AG04449 (cell line): ENCODE measurements at regions not wholly inside any gene's neighbourhood (a gene's known extent, or its start where the extent isn't known, plus 50 kb on each side); places are given as distances from the start of the nearest gene placed in this dataset.

ENCODE experiments used
- CTCF ChIA-PET: fragments of 350-600 bp; formaldehyde crosslinking; extraction: SDS; loops from one replicate; lab custom pipeline; 2021; ENCODE audit warnings: antibody characterized with exemption; lab: Yijun Ruan, JAX
- POLR2A ChIA-PET: fragments of 400-600, 350-600 bp; formaldehyde crosslinking; extraction: SDS; loops from one replicate; lab custom pipeline; 2020; ENCODE audit warnings: antibody characterized with exemption, inconsistent platforms; lab: Yijun Ruan, JAX
- DNase-seq: peaks from one replicate; pipeline ENCODE4 v3.0.0-alpha.2; 2010; ENCODE audit warnings: low read depth, low spot score
- H3K4me3 ChIP-seq: 2 replicates; pipeline ENCODE4 v1.5.1; 2011; ENCODE audit warnings: low read depth, mild to moderate bottlenecking, control low read depth, low read length
- CTCF ChIP-seq: IDR thresholded peaks from one replicate; pipeline ENCODE4 v1.5.1; 2011; ENCODE audit warnings: mild to moderate bottlenecking, moderate library complexity, low read length, control low read depth, inconsistent platforms; ENCODE audit not compliant: insufficient read depth; ENCODE audit errors: missing control alignments

- TF ChIP-seq CTCF: no peak
- CTCF ChIA-PET: no interaction called here
- DNase-seq: no peak
- POLR2A ChIA-PET: no interaction called here
- no peak overlapping the region for H3K4me3 ChIP-seq
These were observed 435.6 kb upstream of the ONECUT1 start for GRCh38 chr15:53225781-53226180.

- no peak for DNase-seq
- CTCF ChIA-PET: no interaction called here
These were observed 434.2 kb upstream of the ONECUT1 start for GRCh38 chr15:53224371-53224770.

GRCh38 chr15:53223815-53224214, 433.7 kb upstream of the ONECUT1 start:
- ChIA-PET POLR2A (no interaction called here), CTCF (no interaction called here)
- H3K4me3 ChIP-seq: no peak overlapping the region
- no peak for DNase-seq
- TF ChIP-seq CTCF: no peak

More at GRCh38 chr15:53224371-53224770, 434.2 kb upstream of the ONECUT1 start:
- no peak for TF ChIP-seq CTCF
- POLR2A ChIA-PET: no interaction called here
- no peak overlapping the region for H3K4me3 ChIP-seq

GRCh38 chr15:53218666-53219580, 428.8 kb upstream of the ONECUT1 start:
- no peak for TF ChIP-seq CTCF
- H3K4me3 ChIP-seq: no peak overlapping the region
- DNase-seq: no peak
- ChIA-PET POLR2A (no interaction called here), CTCF (no interaction called here)

GRCh38 chr15:53216036-53216435, 425.9 kb upstream of the ONECUT1 start:
- TF ChIP-seq CTCF: no peak
- POLR2A ChIA-PET: no interaction called here
- CTCF ChIA-PET: no interaction called here
- H3K4me3 ChIP-seq: no peak overlapping the region
- DNase-seq: no peak

- no peak for DNase-seq
- ChIA-PET POLR2A (no interaction called here), CTCF (no interaction called here)
- no peak overlapping the region for H3K4me3 ChIP-seq
- TF ChIP-seq CTCF: no peak
These were observed 423.2 kb upstream of the ONECUT1 start for GRCh38 chr15:53213336-53213735.
